ENCODE measurements at regions not wholly inside any gene's neighbourhood (a gene's known extent, or its start where the extent isn't known, plus 50 kb on each side); places are given as distances from the start of the nearest gene placed in this dataset.
"Not testable (repeated sequence)": the region's sequence is repeated elsewhere in the genome, so short reads cannot be mapped to it uniquely, and the experiment has no call there.

- DNase-seq, result no peak
- Histone ChIP-seq H3K36me3 (no peaks in the 10 kb centered on the region), H3K4me3 (ENCODE audit: low read depth, low read length) (no peak overlapping the region), H3K27ac (no peak overlapping the region), H3K9me3 (ENCODE audit: severe bottlenecking) (no peaks in the 10 kb centered on the region), H3K27me3 (ENCODE audit: insufficient read depth, low read depth, severe bottlenecking) (no peaks in the 10 kb centered on the region)
- no peak for TF ChIP-seq CTCF (IDR thresholded peaks at IDR 0.05; ENCODE audit: low read depth, low read length)
Measured at GRCh38 chr12:3418609-3419390, 72.2 kb upstream of the PRMT8 start.

- Histone ChIP-seq H3K36me3 (no peaks in the 10 kb centered on the region), H3K4me3 (ENCODE audit: low read depth, low read length) (no peak overlapping the region), H3K9me3 (ENCODE audit: severe bottlenecking) (no peaks in the 10 kb centered on the region), H3K27me3 (ENCODE audit: insufficient read depth, low read depth, severe bottlenecking) (no peaks in the 10 kb centered on the region), H3K27ac (no peak overlapping the region)
- no peak for DNase-seq
- TF ChIP-seq CTCF (IDR thresholded peaks at IDR 0.05; ENCODE audit: low read depth, low read length), result no peak
Measured at GRCh38 chr12:3419558-3419957, 71.4 kb upstream of the PRMT8 start.

- Histone ChIP-seq H3K36me3 (no peaks in the 10 kb centered on the region), H3K4me3 (ENCODE audit: low read depth, low read length) (no peak overlapping the region), H3K27me3 (ENCODE audit: insufficient read depth, low read depth, severe bottlenecking) (no peaks in the 10 kb centered on the region), H3K9me3 (ENCODE audit: severe bottlenecking) (no peaks in the 10 kb centered on the region), H3K27ac (no peak overlapping the region)
- no peak for DNase-seq
- no peak for TF ChIP-seq CTCF (IDR thresholded peaks at IDR 0.05; ENCODE audit: low read depth, low read length)
Measured at GRCh38 chr12:3420693-3421092, 70.3 kb upstream of the PRMT8 start.

GRCh38 chr12:3421191-3421978 lies 69.6 kb upstream of the PRMT8 start:
- no peak for TF ChIP-seq CTCF (IDR thresholded peaks at IDR 0.05; ENCODE audit: low read depth, low read length)
- DNase-seq, result no peak
- H3K27ac ChIP-seq, result no peak overlapping the region
- no peaks in the 10 kb centered on the region for H3K9me3 ChIP-seq (ENCODE audit: severe bottlenecking)
- H3K4me3 ChIP-seq (ENCODE audit: low read depth, low read length), result no peak overlapping the region
- H3K36me3 ChIP-seq, result no peaks in the 10 kb centered on the region
- H3K27me3 ChIP-seq (ENCODE audit: insufficient read depth, low read depth, severe bottlenecking), result no peaks in the 10 kb centered on the region

- H3K36me3 ChIP-seq; H3K4me3 ChIP-seq (ENCODE audit: low read depth, low read length); DNase-seq; H3K27me3 ChIP-seq (ENCODE audit: insufficient read depth, low read depth, severe bottlenecking); H3K9me3 ChIP-seq (ENCODE audit: severe bottlenecking); H3K27ac ChIP-seq: not testable (repeated sequence)
Measured at GRCh38 chr12:3424796-3425195, 66.2 kb upstream of the PRMT8 start.

GRCh38 chr12:3427956-3428355 lies 63.0 kb upstream of the PRMT8 start:
- Histone ChIP-seq H3K27ac (no peak overlapping the region), H3K27me3 (ENCODE audit: insufficient read depth, low read depth, severe bottlenecking) (no peaks in the 10 kb centered on the region), H3K9me3 (ENCODE audit: severe bottlenecking) (no peaks in the 10 kb centered on the region), H3K4me3 (ENCODE audit: low read depth, low read length) (no peak overlapping the region), H3K36me3 (no peaks in the 10 kb centered on the region)
- TF ChIP-seq CTCF (IDR thresholded peaks at IDR 0.05; ENCODE audit: low read depth, low read length), result no peak
- no peak for DNase-seq

Data from WERI-Rb-1 (cell line).